H1 (cell line): ENCODE measurements at regions not wholly inside any gene's neighbourhood (a gene's known extent, or its start where the extent isn't known, plus 50 kb on each side); places are given as distances from the start of the nearest gene placed in this dataset.

Source experiments
- CTCF ChIA-PET: fragments of 300-600 bp; sonication (Branson Sonifier 250); formaldehyde crosslinking; loops from one replicate; lab custom pipeline; 2021; ENCODE audit not compliant: partially characterized antibody; lab: Charles Lee
- POLR2A ChIA-PET: fragments of 300-600 bp; sonication (Branson Sonifier 250); formaldehyde crosslinking; loops from one replicate; lab custom pipeline; 2021; ENCODE audit warnings: inconsistent platforms; ENCODE audit not compliant: partially characterized antibody; lab: Charles Lee
- DNase-seq, 2 experiments: peaks; one replicate each; pipeline versions ENCODE4 v3.0.0 to v3.0.0-alpha.2; 2010 to 2022; ENCODE audit warnings: low spot score in 2 of 2, low read depth in 1 of 2, mixed read lengths in 1 of 2
- FAIRE-seq: peaks from 2 replicates; lab custom pipeline; 2011; peaks lifted over from hg19 to GRCh38; lab: Jason Lieb, UNC
- H2AFZ ChIP-seq: 2 replicates; pipeline ENCODE4 v1.8.1; 2012; ENCODE audit warnings: low read length, inconsistent platforms
- H2AK5ac ChIP-seq: 2 replicates; pipeline ENCODE4 v1.6.1; 2013; ENCODE audit warnings: low read depth, low read length
- H2BK120ac ChIP-seq: replicated peaks from 2 replicates; pipeline ENCODE3; 2013; ENCODE audit warnings: low read depth, low read length, inconsistent platforms
- H2BK12ac ChIP-seq: 2 replicates; pipeline ENCODE4 v1.6.1; 2013; ENCODE audit warnings: low read depth, low read length
- H2BK15ac ChIP-seq: 2 replicates; pipeline ENCODE4 v1.6.1; 2013; ENCODE audit warnings: low read length
- H2BK20ac ChIP-seq: 2 replicates; pipeline ENCODE4 v1.6.1; 2013; ENCODE audit warnings: low read length
- H2BK5ac ChIP-seq: 2 replicates; pipeline ENCODE4 v1.6.1; 2013; ENCODE audit warnings: low read depth, low read length
- H3K14ac ChIP-seq: 2 replicates; pipeline ENCODE4 v1.6.1; 2013; ENCODE audit warnings: inconsistent platforms; ENCODE audit not compliant: insufficient read length
- H3K18ac ChIP-seq: 2 replicates; pipeline ENCODE4 v1.6.1; 2013; ENCODE audit warnings: low read length; ENCODE audit errors: extremely low read depth
- H3K23ac ChIP-seq: 2 replicates; pipeline ENCODE4 v1.6.1; 2013; ENCODE audit warnings: inconsistent platforms; ENCODE audit not compliant: insufficient read length
- H3K23me2 ChIP-seq: 2 replicates; pipeline ENCODE4 v1.6.1; 2013; ENCODE audit warnings: low read depth, low read length
- H3K27ac ChIP-seq: 2 replicates; pipeline ENCODE4 v1.6.1; 2011; ENCODE audit warnings: low read depth, low read length, inconsistent platforms
- H3K27me3 ChIP-seq, 4 experiments: replicated peaks in 1 of 4; 1 replicate in 1 of 4; 2 replicates in 3 of 4; pipeline versions ENCODE4 v1.6.1 to v1.8.1; 2011 to 2013; ENCODE audit warnings: low read length in 3 of 4, mild to moderate bottlenecking in 3 of 4, inconsistent platforms in 2 of 4, mixed read lengths in 2 of 4, moderate library complexity in 1 of 4; ENCODE audit not compliant: control insufficient read depth in 3 of 4, insufficient read depth in 3 of 4; ENCODE audit errors: extremely low read depth in 1 of 4
- H3K36me3 ChIP-seq, 4 experiments: 2 replicates each; pipeline versions ENCODE4 v1.6.1 to v1.8.1; 2011 to 2013; ENCODE audit warnings: mild to moderate bottlenecking in 4 of 4, low read length in 3 of 4, moderate library complexity in 2 of 4, control low read depth in 1 of 4, inconsistent platforms in 1 of 4; ENCODE audit not compliant: insufficient read depth in 4 of 4, control insufficient read depth in 2 of 4
- H3K4ac ChIP-seq: replicated peaks from 2 replicates; pipeline ENCODE3; 2013; ENCODE audit warnings: low read length, low read depth, mixed read lengths, inconsistent platforms; ENCODE audit not compliant: insufficient read length
- H3K4me1 ChIP-seq, 4 experiments: replicated peaks in 1 of 4; 1 replicate in 1 of 4; 2 replicates in 3 of 4; pipeline versions ENCODE4 v1.6.1 to v1.8.1; 2011 to 2013; ENCODE audit warnings: low read length in 3 of 4, inconsistent platforms in 2 of 4, mixed read lengths in 1 of 4; ENCODE audit not compliant: insufficient read depth in 4 of 4, control insufficient read depth in 3 of 4
- H3K4me2 ChIP-seq, 2 experiments: 2 replicates each; pipeline versions ENCODE4 v1.6.1 to v1.8.1; 2011 to 2013; ENCODE audit warnings: low read depth in 2 of 2, low read length in 2 of 2, control low read depth in 1 of 2, inconsistent platforms in 1 of 2, mild to moderate bottlenecking in 1 of 2; ENCODE audit not compliant: insufficient read depth in 1 of 2
- H3K4me3 ChIP-seq, 4 experiments: fragments of 200-600, 300-600 bp in 1 of 4; sonication (generic), shearing (Covaris generic), sonication (Bioruptor Twin) in 1 of 4; 2 replicates each; pipeline versions ENCODE4 v1.5.1 to v1.8.1; 2011 to 2016; ENCODE audit warnings: low read length in 4 of 4, low read depth in 3 of 4, control low read depth in 2 of 4, inconsistent platforms in 2 of 4, mild to moderate bottlenecking in 2 of 4, mixed read lengths in 1 of 4, moderate library complexity in 1 of 4; ENCODE audit not compliant: insufficient read depth in 2 of 4; ENCODE audit errors: extremely low read depth in 1 of 4
- H3K56ac ChIP-seq: replicated peaks from 2 replicates; pipeline ENCODE3; 2013; ENCODE audit warnings: low read depth, mild to moderate bottlenecking, mixed read lengths, low read length, inconsistent platforms; ENCODE audit not compliant: insufficient read length
- H3K79me1 ChIP-seq: 2 replicates; pipeline ENCODE4 v1.6.1; 2013; ENCODE audit warnings: low read depth, low read length, control low read depth
- H3K79me2 ChIP-seq, 2 experiments: 2 replicates each; pipeline versions ENCODE4 v1.6.1 to v1.8.1; 2012 to 2013; ENCODE audit warnings: low read length in 2 of 2, mild to moderate bottlenecking in 2 of 2, inconsistent platforms in 1 of 2; ENCODE audit not compliant: insufficient read depth in 2 of 2, control insufficient read depth in 1 of 2
- H3K9ac ChIP-seq, 4 experiments: replicated peaks in 1 of 4; 1 replicate in 1 of 4; 2 replicates in 3 of 4; pipeline versions ENCODE4 v1.6.1 to v1.8.1; 2011 to 2013; ENCODE audit warnings: low read depth in 3 of 4, low read length in 3 of 4, control low read depth in 2 of 4, mild to moderate bottlenecking in 2 of 4, moderate library complexity in 2 of 4, inconsistent platforms in 1 of 4; ENCODE audit errors: extremely low read depth in 1 of 4
- H3K9me3 ChIP-seq, 2 experiments: 2 replicates each; pipeline versions ENCODE4 v1.6.1 to v1.8.1; 2012 to 2013; ENCODE audit warnings: mild to moderate bottlenecking in 2 of 2, moderate library complexity in 2 of 2, control low read depth in 1 of 2, inconsistent platforms in 1 of 2, low read depth in 1 of 2, low read length in 1 of 2, mixed read lengths in 1 of 2; ENCODE audit not compliant: insufficient read depth in 2 of 2
- H4K20me1 ChIP-seq, 2 experiments: replicated peaks in 1 of 2; 2 replicates each; pipeline versions ENCODE3 to v1.8.1; 2011 to 2013; ENCODE audit warnings: inconsistent platforms in 2 of 2, low read length in 2 of 2, mild to moderate bottlenecking in 1 of 2; ENCODE audit not compliant: insufficient read depth in 2 of 2, control insufficient read depth in 1 of 2
- H4K5ac ChIP-seq: 2 replicates; pipeline ENCODE4 v1.6.1; 2013; ENCODE audit warnings: low read length, low read depth, mixed read lengths, inconsistent platforms; ENCODE audit not compliant: insufficient read length
- H4K8ac ChIP-seq: 2 replicates; pipeline ENCODE4 v1.8.0; 2013; ENCODE audit warnings: mild to moderate bottlenecking, moderate library complexity, low read length, inconsistent platforms; ENCODE audit not compliant: insufficient read depth; ENCODE audit errors: extremely low read depth
- H4K91ac ChIP-seq: replicated peaks from 2 replicates; pipeline ENCODE3; 2013; ENCODE audit warnings: low read length, mixed read lengths, inconsistent platforms; ENCODE audit not compliant: insufficient read length
- KDM4A ChIP-seq: IDR thresholded peaks from one replicate; pipeline ENCODE4 v1.7.1; 2012; ENCODE audit warnings: low read depth, mild to moderate bottlenecking, moderate library complexity, low read length, inconsistent platforms; ENCODE audit not compliant: severe bottlenecking
- RAD21 ChIP-seq, 2 experiments: IDR thresholded peaks in 1 of 2; conservative IDR thresholded peaks in 1 of 2; 2 replicates each; pipeline ENCODE4 v1.6.1; 2011; ENCODE audit warnings: low read depth in 2 of 2, low read length in 2 of 2, improper control_type of control experiment in 1 of 2, inconsistent platforms in 1 of 2, mild to moderate bottlenecking in 1 of 2, moderate library complexity in 1 of 2
- WGBS, 2 experiments: shearing (Covaris generic) in 1 of 2; methylation state at CpG; one replicate each; pipeline versions ENCODE4 v1.1.6 to v1.1.7; 2013 to 2015; ENCODE audit warnings: low lambda C conversion rate in 2 of 2, mixed read lengths in 2 of 2, inconsistent platforms in 1 of 2, low coverage in 1 of 2, missing lambda C conversion rate in 1 of 2; ENCODE audit not compliant: insufficient replicate concordance in 2 of 2, insufficient coverage in 1 of 2, insufficient read length in 1 of 2; ENCODE audit errors: extremely low coverage in 1 of 2, missing lambda C conversion rate in 1 of 2; 5-methylcytosine and 5-hydroxymethylcytosine counted together
- TF ChIP-seq, protein P1 (sequence below), 3 experiments: IDR thresholded peaks; 1 replicate in 2 of 3; 2 replicates in 1 of 3; pipeline versions ENCODE4 v1.5.1 to v1.6.1; 2011; ENCODE audit warnings: low read length in 3 of 3, mild to moderate bottlenecking in 3 of 3, inconsistent platforms in 2 of 3, low read depth in 1 of 3, moderate library complexity in 1 of 3; ENCODE audit not compliant: insufficient read depth in 1 of 3; ENCODE audit errors: control extremely low read depth in 1 of 3

DNA sequence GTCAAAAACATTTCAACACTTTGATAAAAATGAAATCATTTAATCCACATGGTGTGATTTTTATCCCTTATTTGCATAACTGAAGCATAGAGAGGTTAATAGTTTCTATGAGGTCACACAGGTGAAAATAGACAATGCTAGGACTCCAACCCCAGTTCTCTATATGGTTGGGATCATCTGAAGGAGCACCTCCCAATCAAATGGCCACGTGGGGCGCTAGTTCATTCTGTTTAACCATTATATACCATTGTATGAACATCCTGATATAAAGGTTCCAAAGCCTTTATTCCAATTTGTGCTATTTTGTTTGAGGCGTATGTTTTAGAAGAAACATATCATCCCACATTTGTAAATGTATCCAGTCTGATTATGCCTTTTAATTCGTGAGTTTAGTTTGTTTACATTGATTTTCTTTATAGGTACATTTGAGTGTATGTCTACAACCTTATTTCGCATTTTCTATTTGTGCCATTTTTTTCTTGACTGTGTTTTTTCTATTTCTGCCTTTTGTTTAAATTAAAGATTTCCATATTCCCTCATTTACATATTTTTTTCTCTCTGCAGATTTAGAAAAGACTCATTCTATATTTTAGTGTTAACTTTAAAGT lies 1092.0 kb downstream of the MAT2B start:
- H3K4me2 ChIP-seq: no peak overlapping the region
- peak in 1 of 2 experiments; percentile 59 for DNase-seq
- CTCF ChIA-PET: interaction anchor here (0.6 to 1.4 kb wide), 4 partner anchors 16 to 257 kb away, joined by 3 to 4 read pairs (median 3); no protein-coding TSS in a partner anchor

More for the DNA sequence above, 1092.0 kb downstream of the MAT2B start:
- Histone ChIP-seq H3K23me2 (no peaks in the 10 kb centered on the region), H3K18ac (no peak overlapping the region), H2BK20ac (no peak overlapping the region), H4K91ac (no peak overlapping the region), H4K8ac (no peak overlapping the region), H3K4me3 (no peak overlapping the region), H4K5ac (no peak overlapping the region), H2AK5ac (no peak overlapping the region), H3K9ac (no peak overlapping the region), H2BK12ac (no peak overlapping the region), H3K79me1 (no peaks in the 10 kb centered on the region), H3K56ac (no peak overlapping the region), H3K4me1 (no peaks in the 10 kb centered on the region), H3K79me2 (no peaks in the 10 kb centered on the region), H2AFZ (no peak overlapping the region), H3K27ac (no peak overlapping the region), H4K20me1 (no peaks in the 10 kb centered on the region), H2BK120ac (no peak overlapping the region), H3K36me3 (no peaks in the 10 kb centered on the region), H3K4ac (no peak overlapping the region), H2BK15ac (no peak overlapping the region), H3K23ac (no peak overlapping the region), H2BK5ac (no peak overlapping the region), H3K27me3 (no peaks in the 10 kb centered on the region), H3K9me3 (peaks cover 0 to 5% of the 10 kb centered on the region in 2 experiments; a peak in 1 of 4 replicates), H3K14ac (no peak overlapping the region)
- peak; percentile 45 for FAIRE-seq
- WGBS, 2 experiments: 50% methylated on average over 5 of the region's 5 CpGs; no CpG with 5 or more reads in 1 of the 2 experiments
- POLR2A ChIA-PET: no interaction called here
- TF ChIP-seq, protein P1, sequence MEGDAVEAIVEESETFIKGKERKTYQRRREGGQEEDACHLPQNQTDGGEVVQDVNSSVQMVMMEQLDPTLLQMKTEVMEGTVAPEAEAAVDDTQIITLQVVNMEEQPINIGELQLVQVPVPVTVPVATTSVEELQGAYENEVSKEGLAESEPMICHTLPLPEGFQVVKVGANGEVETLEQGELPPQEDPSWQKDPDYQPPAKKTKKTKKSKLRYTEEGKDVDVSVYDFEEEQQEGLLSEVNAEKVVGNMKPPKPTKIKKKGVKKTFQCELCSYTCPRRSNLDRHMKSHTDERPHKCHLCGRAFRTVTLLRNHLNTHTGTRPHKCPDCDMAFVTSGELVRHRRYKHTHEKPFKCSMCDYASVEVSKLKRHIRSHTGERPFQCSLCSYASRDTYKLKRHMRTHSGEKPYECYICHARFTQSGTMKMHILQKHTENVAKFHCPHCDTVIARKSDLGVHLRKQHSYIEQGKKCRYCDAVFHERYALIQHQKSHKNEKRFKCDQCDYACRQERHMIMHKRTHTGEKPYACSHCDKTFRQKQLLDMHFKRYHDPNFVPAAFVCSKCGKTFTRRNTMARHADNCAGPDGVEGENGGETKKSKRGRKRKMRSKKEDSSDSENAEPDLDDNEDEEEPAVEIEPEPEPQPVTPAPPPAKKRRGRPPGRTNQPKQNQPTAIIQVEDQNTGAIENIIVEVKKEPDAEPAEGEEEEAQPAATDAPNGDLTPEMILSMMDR (IDR thresholded peaks at IDR 0.05; ENCODE audit: control extremely low read depth in 1 of 3, insufficient read depth in 1 of 3, low read depth in 1 of 3, low read length in 3 of 3): peak; percentile 27 to 64 (median 31); a peak in 3 of 4 replicates
- TF ChIP-seq RAD21 (IDR thresholded peaks at IDR 0.05 in 1 of 2, conservative IDR thresholded peaks at IDR 0.05 in 1 of 2; ENCODE audit: low read depth in 2 of 2, low read length in 2 of 2) (peak; percentile 27 to 46; a peak in 3 of 4 replicates), KDM4A (no peak)
